ENCODE measurements at regions not wholly inside any gene's neighbourhood (a gene's known extent, or its start where the extent isn't known, plus 50 kb on each side); places are given as distances from the start of the nearest gene placed in this dataset.

DNA sequence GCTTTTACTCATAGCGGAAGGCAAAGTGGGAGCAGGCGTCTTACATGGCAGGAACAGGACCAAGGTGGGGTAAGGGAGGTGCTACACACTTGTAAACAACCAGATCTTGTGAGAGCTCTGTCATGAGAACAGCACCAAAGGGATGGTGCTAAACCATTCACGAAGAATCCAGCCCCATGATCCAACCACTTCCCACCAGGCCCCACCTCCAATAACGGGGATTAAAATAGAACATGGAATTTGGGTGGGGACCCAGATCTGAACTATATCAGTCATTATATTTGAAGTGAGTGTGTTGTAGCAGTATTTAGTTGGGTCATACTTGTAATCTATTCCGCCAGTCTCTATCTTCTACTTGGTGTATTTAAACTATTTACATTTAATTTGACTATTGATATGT, 190.9 kb downstream of the RPLP1 start:
- TF ChIP-seq, protein P1, sequence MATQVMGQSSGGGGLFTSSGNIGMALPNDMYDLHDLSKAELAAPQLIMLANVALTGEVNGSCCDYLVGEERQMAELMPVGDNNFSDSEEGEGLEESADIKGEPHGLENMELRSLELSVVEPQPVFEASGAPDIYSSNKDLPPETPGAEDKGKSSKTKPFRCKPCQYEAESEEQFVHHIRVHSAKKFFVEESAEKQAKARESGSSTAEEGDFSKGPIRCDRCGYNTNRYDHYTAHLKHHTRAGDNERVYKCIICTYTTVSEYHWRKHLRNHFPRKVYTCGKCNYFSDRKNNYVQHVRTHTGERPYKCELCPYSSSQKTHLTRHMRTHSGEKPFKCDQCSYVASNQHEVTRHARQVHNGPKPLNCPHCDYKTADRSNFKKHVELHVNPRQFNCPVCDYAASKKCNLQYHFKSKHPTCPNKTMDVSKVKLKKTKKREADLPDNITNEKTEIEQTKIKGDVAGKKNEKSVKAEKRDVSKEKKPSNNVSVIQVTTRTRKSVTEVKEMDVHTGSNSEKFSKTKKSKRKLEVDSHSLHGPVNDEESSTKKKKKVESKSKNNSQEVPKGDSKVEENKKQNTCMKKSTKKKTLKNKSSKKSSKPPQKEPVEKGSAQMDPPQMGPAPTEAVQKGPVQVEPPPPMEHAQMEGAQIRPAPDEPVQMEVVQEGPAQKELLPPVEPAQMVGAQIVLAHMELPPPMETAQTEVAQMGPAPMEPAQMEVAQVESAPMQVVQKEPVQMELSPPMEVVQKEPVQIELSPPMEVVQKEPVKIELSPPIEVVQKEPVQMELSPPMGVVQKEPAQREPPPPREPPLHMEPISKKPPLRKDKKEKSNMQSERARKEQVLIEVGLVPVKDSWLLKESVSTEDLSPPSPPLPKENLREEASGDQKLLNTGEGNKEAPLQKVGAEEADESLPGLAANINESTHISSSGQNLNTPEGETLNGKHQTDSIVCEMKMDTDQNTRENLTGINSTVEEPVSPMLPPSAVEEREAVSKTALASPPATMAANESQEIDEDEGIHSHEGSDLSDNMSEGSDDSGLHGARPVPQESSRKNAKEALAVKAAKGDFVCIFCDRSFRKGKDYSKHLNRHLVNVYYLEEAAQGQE (IDR thresholded peaks at IDR 0.05; ENCODE audit: low read depth) = no peak
- TF ChIP-seq YY1 (IDR thresholded peaks at IDR 0.05; ENCODE audit: low read depth) (no peak), CREB1 (IDR thresholded peaks at IDR 0.05; ENCODE audit: low read depth) (no peak), TCF12 (IDR thresholded peaks at IDR 0.05; ENCODE audit: low read depth) (no peak), NFIC (IDR thresholded peaks at IDR 0.05) (no peak), EP300 (IDR thresholded peaks at IDR 0.05; ENCODE audit: borderline replicate concordance) (no peak), EGR1 (IDR thresholded peaks at IDR 0.05) (no peak), TAF1 (IDR thresholded peaks at IDR 0.05; ENCODE audit: low read depth) (no peak), RAD21 (IDR thresholded peaks at IDR 0.05; ENCODE audit: low read depth) (no peak), CEBPB (IDR thresholded peaks at IDR 0.05) (no peak), FOXM1 (IDR thresholded peaks at IDR 0.05; ENCODE audit: borderline replicate concordance, low read depth) (no peak), TEAD4 (IDR thresholded peaks at IDR 0.05) (no peak)
- TF ChIP-seq, protein P2, sequence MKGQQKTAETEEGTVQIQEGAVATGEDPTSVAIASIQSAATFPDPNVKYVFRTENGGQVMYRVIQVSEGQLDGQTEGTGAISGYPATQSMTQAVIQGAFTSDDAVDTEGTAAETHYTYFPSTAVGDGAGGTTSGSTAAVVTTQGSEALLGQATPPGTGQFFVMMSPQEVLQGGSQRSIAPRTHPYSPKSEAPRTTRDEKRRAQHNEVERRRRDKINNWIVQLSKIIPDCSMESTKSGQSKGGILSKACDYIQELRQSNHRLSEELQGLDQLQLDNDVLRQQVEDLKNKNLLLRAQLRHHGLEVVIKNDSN (IDR thresholded peaks at IDR 0.05) = no peak
- TF ChIP-seq, protein P3, sequence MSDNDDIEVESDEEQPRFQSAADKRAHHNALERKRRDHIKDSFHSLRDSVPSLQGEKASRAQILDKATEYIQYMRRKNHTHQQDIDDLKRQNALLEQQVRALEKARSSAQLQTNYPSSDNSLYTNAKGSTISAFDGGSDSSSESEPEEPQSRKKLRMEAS (IDR thresholded peaks at IDR 0.05) = no peak

DNA sequence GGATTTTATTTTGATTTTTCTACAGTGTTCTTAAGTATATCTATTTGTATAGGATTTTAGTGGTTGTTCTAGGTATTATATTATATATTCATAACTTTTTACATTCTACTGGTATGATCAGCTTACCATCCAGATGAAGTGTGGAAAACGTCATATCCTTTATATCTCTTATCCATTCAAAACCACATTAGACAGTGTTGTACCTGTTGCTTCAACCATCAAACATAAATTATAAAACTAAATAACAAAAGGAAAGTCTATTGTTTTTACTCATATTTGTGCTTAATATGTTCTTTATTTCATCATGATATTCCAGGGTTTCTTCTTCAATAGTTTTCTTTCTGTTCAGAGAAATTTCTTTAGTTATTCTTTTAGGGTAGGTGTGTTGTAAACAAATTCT, 191.4 kb downstream of the RPLP1 start:
- TF ChIP-seq, protein P2 (IDR thresholded peaks at IDR 0.05) = no peak
- no peak for TF ChIP-seq NFIC (IDR thresholded peaks at IDR 0.05)
- TF ChIP-seq EP300 (IDR thresholded peaks at IDR 0.05; ENCODE audit: borderline replicate concordance) = no peak
- TF ChIP-seq YY1 (IDR thresholded peaks at IDR 0.05; ENCODE audit: low read depth) = no peak
- no peak for TF ChIP-seq CEBPB (IDR thresholded peaks at IDR 0.05)

DNA sequence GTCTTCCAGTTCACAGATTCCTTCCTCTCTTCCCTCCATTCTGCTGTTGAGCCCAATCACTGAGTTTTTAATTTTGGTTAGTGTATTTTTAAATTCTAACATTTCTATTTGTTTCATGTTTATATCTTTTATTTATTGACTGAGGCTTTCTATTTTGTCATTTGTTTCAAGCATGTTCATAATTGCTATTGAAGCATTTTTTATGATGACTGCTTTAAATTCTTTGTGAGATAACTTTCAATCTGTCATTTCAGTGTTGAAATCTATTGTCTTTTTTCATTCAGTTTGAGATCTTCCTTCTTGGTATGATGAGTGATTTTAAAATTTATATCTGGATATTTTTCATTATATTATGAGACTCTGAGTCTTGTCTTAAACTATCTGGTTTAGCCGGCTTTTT, 192.3 kb downstream of the RPLP1 start:
- TF ChIP-seq CREB1 (IDR thresholded peaks at IDR 0.05; ENCODE audit: low read depth) (no peak), RAD21 (IDR thresholded peaks at IDR 0.05; ENCODE audit: low read depth) (no peak), TCF12 (IDR thresholded peaks at IDR 0.05; ENCODE audit: low read depth) (no peak), TEAD4 (IDR thresholded peaks at IDR 0.05) (no peak), EP300 (IDR thresholded peaks at IDR 0.05; ENCODE audit: borderline replicate concordance) (no peak)
- TF ChIP-seq, protein P2 (IDR thresholded peaks at IDR 0.05) = no peak
- TF ChIP-seq, protein P1 (IDR thresholded peaks at IDR 0.05; ENCODE audit: low read depth) = no peak

DNA sequence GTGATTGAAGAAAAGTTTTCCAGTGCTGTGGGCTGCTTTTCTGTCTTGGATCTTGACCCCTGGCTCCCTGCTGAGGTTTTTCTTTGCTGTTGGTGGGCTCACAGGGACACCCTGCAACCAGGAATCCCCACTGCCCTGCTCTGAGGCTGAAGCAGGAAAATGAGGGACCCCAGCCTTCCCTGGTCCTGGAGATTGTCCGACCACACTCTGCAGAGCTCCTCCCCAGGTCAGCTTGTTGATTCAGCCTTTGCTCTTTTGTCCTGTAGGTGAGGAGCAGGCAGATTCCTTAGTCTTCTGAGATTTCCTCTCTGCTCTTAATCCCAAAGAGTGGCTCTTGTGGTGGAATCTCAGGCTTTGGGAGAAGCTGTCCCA, 194.5 kb downstream of the RPLP1 start:
- TF ChIP-seq CREB1 (IDR thresholded peaks at IDR 0.05; ENCODE audit: low read depth) (no peak), FOXM1 (IDR thresholded peaks at IDR 0.05; ENCODE audit: borderline replicate concordance, low read depth) (no peak), ZBTB7A (IDR thresholded peaks at IDR 0.05; ENCODE audit: low read depth) (no peak), TEAD4 (IDR thresholded peaks at IDR 0.05) (no peak), TAF1 (IDR thresholded peaks at IDR 0.05; ENCODE audit: low read depth) (no peak), EP300 (IDR thresholded peaks at IDR 0.05; ENCODE audit: borderline replicate concordance) (no peak), EGR1 (IDR thresholded peaks at IDR 0.05) (no peak), TCF12 (IDR thresholded peaks at IDR 0.05; ENCODE audit: low read depth) (no peak), CEBPB (IDR thresholded peaks at IDR 0.05) (no peak), YY1 (IDR thresholded peaks at IDR 0.05; ENCODE audit: low read depth) (no peak), NFIC (IDR thresholded peaks at IDR 0.05) (no peak)
- TF ChIP-seq, protein P2 (IDR thresholded peaks at IDR 0.05) = no peak
- TF ChIP-seq, protein P3 (IDR thresholded peaks at IDR 0.05) = no peak

DNA sequence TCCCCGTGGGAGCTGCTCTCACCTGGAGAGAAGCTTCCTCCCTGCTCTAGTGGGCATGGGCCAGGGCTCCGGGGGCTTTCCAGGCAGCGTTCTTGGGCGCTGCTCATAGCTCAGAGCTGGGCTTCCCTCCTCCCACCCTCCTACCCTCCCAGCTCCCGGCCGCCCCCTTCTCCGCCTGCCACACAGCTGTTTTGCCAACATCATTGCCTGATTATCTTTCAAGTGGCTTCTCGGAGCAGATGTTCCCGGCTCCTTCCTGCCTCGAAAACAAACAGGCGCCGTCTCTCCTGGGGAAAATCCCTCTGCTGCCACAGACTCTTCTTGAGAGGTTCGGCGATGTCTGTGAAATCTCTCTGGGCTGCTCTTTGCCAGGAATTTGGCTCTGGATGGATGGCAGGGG, 195.6 kb downstream of the RPLP1 start:
- TF ChIP-seq EP300 (IDR thresholded peaks at IDR 0.05; ENCODE audit: borderline replicate concordance) (no peak), ZBTB7A (IDR thresholded peaks at IDR 0.05; ENCODE audit: low read depth) (no peak), NFIC (IDR thresholded peaks at IDR 0.05) (no peak), TEAD4 (IDR thresholded peaks at IDR 0.05) (no peak), TAF1 (IDR thresholded peaks at IDR 0.05; ENCODE audit: low read depth) (no peak), EGR1 (IDR thresholded peaks at IDR 0.05) (no peak), CEBPB (IDR thresholded peaks at IDR 0.05) (no peak), TCF12 (IDR thresholded peaks at IDR 0.05; ENCODE audit: low read depth) (no peak), CREB1 (IDR thresholded peaks at IDR 0.05; ENCODE audit: low read depth) (no peak), RAD21 (IDR thresholded peaks at IDR 0.05; ENCODE audit: low read depth) (no peak), YY1 (IDR thresholded peaks at IDR 0.05; ENCODE audit: low read depth) (no peak), FOXM1 (IDR thresholded peaks at IDR 0.05; ENCODE audit: borderline replicate concordance, low read depth) (no peak)
- TF ChIP-seq, protein P3 (IDR thresholded peaks at IDR 0.05) = no peak
- TF ChIP-seq, protein P2 (IDR thresholded peaks at IDR 0.05) = no peak
- TF ChIP-seq, protein P1 (IDR thresholded peaks at IDR 0.05; ENCODE audit: low read depth) = no peak

Measured in Ishikawa (cell line).